GM23248 (cell line): ENCODE measurements at regions not wholly inside any gene's neighbourhood (a gene's known extent, or its start where the extent isn't known, plus 50 kb on each side); places are given as distances from the start of the nearest gene placed in this dataset.

Source experiments
- EZH2 ChIP-seq: fragments of 200-600 bp; sonication (generic); IDR thresholded peaks from 2 replicates; pipeline ENCODE4 v1.6.1; 2018; ENCODE audit warnings: antibody characterized with exemption, mild to moderate bottlenecking; ENCODE audit not compliant: insufficient read depth, poor library complexity, severe bottlenecking
- EZH2phosphoT487 ChIP-seq: fragments of 200-600 bp; sonication (generic); IDR thresholded peaks from 2 replicates; pipeline ENCODE4 v1.6.1; 2018; ENCODE audit warnings: antibody characterized with exemption, moderate library complexity, mild to moderate bottlenecking, low read depth; ENCODE audit not compliant: insufficient read depth

DNA sequence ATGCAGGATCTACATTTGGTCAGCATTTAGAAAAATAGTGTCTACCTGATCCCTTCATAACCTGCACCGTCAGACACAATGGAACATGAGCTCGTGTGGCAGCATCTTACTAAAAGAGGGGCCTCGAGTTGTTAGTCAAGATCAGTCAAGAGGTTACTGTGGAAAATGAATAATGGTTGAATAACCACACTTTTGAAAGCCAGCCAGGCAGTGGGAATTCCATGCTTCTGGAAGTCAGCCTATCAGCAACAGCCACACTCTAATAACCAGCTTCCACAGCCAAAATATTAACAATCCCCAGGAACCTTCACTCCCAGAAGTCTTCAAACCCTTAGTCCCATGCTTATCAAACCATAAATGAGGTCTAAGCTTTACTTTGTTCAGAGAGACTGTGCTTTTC lies 234.3 kb downstream of the HS3ST1 start:
- TF ChIP-seq EZH2phosphoT487 (no peak), EZH2 (no peak)
